ENCODE measurements at regions not wholly inside any gene's neighbourhood (a gene's known extent, or its start where the extent isn't known, plus 50 kb on each side); places are given as distances from the start of the nearest gene placed in this dataset.

GRCh38 chr10:1882728-1883127 lies 145.4 kb upstream of the ADARB2 start:
- no peak for DNase-seq (ENCODE audit: low read depth)
- TF ChIP-seq CTCF (conservative IDR thresholded peaks at IDR 0.05; ENCODE audit: low read length): no peak
- no peak overlapping the region for H3K4me3 ChIP-seq (ENCODE audit: low read length)

GRCh38 chr10:1882180-1882579 lies 144.9 kb upstream of the ADARB2 start:
- H3K4me3 ChIP-seq (ENCODE audit: low read length): no peak overlapping the region
- TF ChIP-seq CTCF (conservative IDR thresholded peaks at IDR 0.05; ENCODE audit: low read length): no peak
- no peak for DNase-seq (ENCODE audit: low read depth)

GRCh38 chr10:1881636-1882035 lies 144.3 kb upstream of the ADARB2 start:
- H3K4me3 ChIP-seq (ENCODE audit: low read length): no peak overlapping the region
- DNase-seq (ENCODE audit: low read depth): no peak
- TF ChIP-seq CTCF (conservative IDR thresholded peaks at IDR 0.05; ENCODE audit: low read length): no peak

GRCh38 chr10:1874533-1874932 lies 137.2 kb upstream of the ADARB2 start:
- TF ChIP-seq CTCF (conservative IDR thresholded peaks at IDR 0.05; ENCODE audit: low read length): no peak
- DNase-seq (ENCODE audit: low read depth): no peak
- no peak overlapping the region for H3K4me3 ChIP-seq (ENCODE audit: low read length)

GRCh38 chr10:1873661-1874315 lies 136.5 kb upstream of the ADARB2 start:
- TF ChIP-seq CTCF (conservative IDR thresholded peaks at IDR 0.05; ENCODE audit: low read length): no peak

GRCh38 chr10:1872151-1872726 lies 134.9 kb upstream of the ADARB2 start:
- H3K4me3 ChIP-seq (ENCODE audit: low read length): no peak overlapping the region
- no peak for DNase-seq (ENCODE audit: low read depth)
- TF ChIP-seq CTCF (conservative IDR thresholded peaks at IDR 0.05; ENCODE audit: low read length): no peak

More at GRCh38 chr10:1873661-1874315, 136.5 kb upstream of the ADARB2 start:
- H3K4me3 ChIP-seq (ENCODE audit: low read length): no peak overlapping the region
- no peak for DNase-seq (ENCODE audit: low read depth)

- no peak for TF ChIP-seq CTCF (conservative IDR thresholded peaks at IDR 0.05; ENCODE audit: low read length)
- no peak overlapping the region for H3K4me3 ChIP-seq (ENCODE audit: low read length)
- no peak for DNase-seq (ENCODE audit: low read depth)
Observed at GRCh38 chr10:1870491-1870890, 133.2 kb upstream of the ADARB2 start.

All from AG10803 (cell line).